HepG2 (cell line): ENCODE measurements at regions not wholly inside any gene's neighbourhood (a gene's known extent, or its start where the extent isn't known, plus 50 kb on each side); places are given as distances from the start of the nearest gene placed in this dataset.

Experiments used
- ATAC-seq: fragments of 200-7000 bp; cut with Tn5 transposase; 3 replicates; pipeline ENCODE4 v1.9.1; 2020; ENCODE audit warnings: mild to moderate bottlenecking, moderate library complexity
- BruUV-seq: library from RNA; stranded (reverse); fragments of 400-500 nt; replicated peaks from 2 replicates; lab custom pipeline; 2021; lab: Mats Ljungman, UMichigan
- CTCF ChIA-PET: fragments of 300-600 bp; formaldehyde crosslinking; extraction: SDS; loops from one replicate; lab custom pipeline; 2021; ENCODE audit warnings: low total read pairs, inconsistent platforms, low intra/inter-chr PET ratio; lab: Yijun Ruan, JAX
- POLR2A ChIA-PET: fragments of 350-600 bp; sonication (Branson Sonifier 250); formaldehyde crosslinking; loops from one replicate; lab custom pipeline; 2020; ENCODE audit warnings: antibody characterized with exemption, inconsistent platforms; lab: Yijun Ruan, JAX
- DNase-seq: peaks from one replicate; pipeline ENCODE4 v3.0.0-alpha.2; 2015; ENCODE audit warnings: low spot score
- FAIRE-seq: peaks from 3 replicates; lab custom pipeline; 2011; peaks lifted over from hg19 to GRCh38; lab: Jason Lieb, UNC
- H2AFZ ChIP-seq: one replicate; pipeline ENCODE4 v1.6.1; 2011; ENCODE audit warnings: low read length, inconsistent platforms
- H3K27ac ChIP-seq: fragments of 300-600 bp; 3 replicates; pipeline ENCODE4 v1.8.0; 2011; ENCODE audit warnings: mixed run types, mild to moderate bottlenecking, mixed read lengths, low read length, inconsistent platforms; ENCODE audit not compliant: insufficient read depth; ENCODE audit errors: extremely low read length
- H3K27me3 ChIP-seq, 2 experiments: fragments of 200-600 bp in 1 of 2; 2 replicates in 1 of 2; 3 replicates in 1 of 2; pipeline versions ENCODE4 v1.6.0 to v1.8.0; 2011; ENCODE audit warnings: low read length in 2 of 2, mild to moderate bottlenecking in 2 of 2, moderate library complexity in 2 of 2, inconsistent platforms in 1 of 2; ENCODE audit not compliant: insufficient read depth in 2 of 2, control insufficient read depth in 1 of 2
- H3K36me3 ChIP-seq, 2 experiments: fragments of 200-600 bp in 1 of 2; replicated peaks in 1 of 2; 2 replicates in 1 of 2; 3 replicates in 1 of 2; pipeline versions ENCODE4 v1.5.1 to v1.8.0; 2011; ENCODE audit warnings: low read length in 2 of 2, inconsistent platforms in 1 of 2; ENCODE audit not compliant: insufficient read depth in 2 of 2, control insufficient read depth in 1 of 2
- H3K4me1 ChIP-seq: 2 replicates; pipeline ENCODE4 v1.5.1; 2012; ENCODE audit warnings: low read length, inconsistent platforms; ENCODE audit not compliant: insufficient read depth
- H3K4me2 ChIP-seq: 2 replicates; pipeline ENCODE4 v1.6.0; 2011; ENCODE audit warnings: low read depth, low read length, inconsistent platforms
- H3K4me3 ChIP-seq, 3 experiments: fragments of 200-600 bp in 1 of 3; sonication (generic), shearing (Covaris generic) in 1 of 3; replicated peaks in 1 of 3; 2 replicates each; pipeline ENCODE4 v1.5.1; 2011 to 2016; ENCODE audit warnings: low read length in 3 of 3, inconsistent platforms in 2 of 3, low read depth in 2 of 3, mild to moderate bottlenecking in 2 of 3, control low read depth in 1 of 3, mixed read lengths in 1 of 3; ENCODE audit not compliant: insufficient read depth in 1 of 3
- H3K79me2 ChIP-seq: one replicate; pipeline ENCODE4 v1.6.1; 2011; ENCODE audit warnings: low read length, inconsistent platforms; ENCODE audit not compliant: insufficient read depth
- H3K9ac ChIP-seq: 2 replicates; pipeline ENCODE4 v1.6.0; 2011; ENCODE audit warnings: mild to moderate bottlenecking, low read depth, low read length, inconsistent platforms; ENCODE audit not compliant: insufficient read depth
- H3K9me3 ChIP-seq: 2 replicates; pipeline ENCODE4 v1.5.1; 2012; ENCODE audit warnings: mild to moderate bottlenecking, low read length
- H4K20me1 ChIP-seq: 2 replicates; pipeline ENCODE4 v1.6.0; 2011; ENCODE audit warnings: inconsistent platforms, mild to moderate bottlenecking, low read length, moderate library complexity; ENCODE audit not compliant: insufficient read depth
- KAT2B ChIP-seq: fragments of 150-350 bp; IDR thresholded peaks from 2 replicates; pipeline ENCODE4 v1.6.1; 2014; ENCODE audit warnings: low read depth, low read length, borderline replicate concordance
- SMARCE1 ChIP-seq: fragments of 450-650 bp; IDR thresholded peaks from 2 replicates; pipeline ENCODE4 v1.6.1; 2017; ENCODE audit warnings: borderline replicate concordance
- SNAPC4 ChIP-seq: sonication (generic); formaldehyde crosslinking; IDR thresholded peaks from 2 replicates; pipeline ENCODE4 v1.4.0; 2020; ENCODE audit warnings: mild to moderate bottlenecking, missing genetic modification reagents
- SPEN ChIP-seq: sonication (generic); formaldehyde crosslinking; IDR thresholded peaks from 2 replicates; pipeline ENCODE4 v1.5.1; 2020; ENCODE audit warnings: low read depth, mild to moderate bottlenecking, missing genetic modification reagents
- ZBTB8A ChIP-seq: sonication (generic); formaldehyde crosslinking; IDR thresholded peaks from 2 replicates; pipeline ENCODE4 v1.4.0; 2020; ENCODE audit warnings: mild to moderate bottlenecking, low read depth, missing genetic modification reagents, borderline replicate concordance
- ZHX1 ChIP-seq: sonication (generic); formaldehyde crosslinking; IDR thresholded peaks from 2 replicates; pipeline ENCODE4 v1.8.1; 2022; ENCODE audit warnings: low read depth, mild to moderate bottlenecking, missing genetic modification reagents
- ZNF142 ChIP-seq: sonication (generic); formaldehyde crosslinking; IDR thresholded peaks from 2 replicates; pipeline ENCODE4 v1.4.0; 2020; ENCODE audit warnings: missing genetic modification reagents
- ZNF670 ChIP-seq: sonication (generic); formaldehyde crosslinking; IDR thresholded peaks from 2 replicates; pipeline ENCODE4 v1.8.0; 2022; ENCODE audit warnings: mild to moderate bottlenecking, missing genetic modification reagents, borderline replicate concordance
- ZNF674 ChIP-seq: sonication (generic); formaldehyde crosslinking; IDR thresholded peaks from 2 replicates; pipeline ENCODE4 v1.5.0; 2020; ENCODE audit warnings: low read depth, mild to moderate bottlenecking, missing genetic modification reagents
- ZNF775 ChIP-seq: sonication (generic); formaldehyde crosslinking; IDR thresholded peaks from 2 replicates; pipeline ENCODE4 v1.4.0; 2020; ENCODE audit warnings: missing genetic modification reagents, mild to moderate bottlenecking, moderate library complexity, borderline replicate concordance
- WGBS: methylation state at CpG from one replicate; pipeline ENCODE4 v1.1.6; 2017; ENCODE audit warnings: low lambda C conversion rate; 5-methylcytosine and 5-hydroxymethylcytosine counted together
- in situ Hi-C: cut with HindIII; loops from 2 replicates; pipeline ENCODE4 v1.10.0; 2017; ENCODE audit warnings: low pct_unique_long_range_greater_than_20kb; ENCODE audit not compliant: extremely low pct_ligation_motif_present
- intact Hi-C: fragments of 100-400 bp; cut with micrococcal nuclease; formaldehyde crosslinking; loops from one replicate; pipeline ENCODE4 v1.10.0; 2022; ENCODE audit not compliant: unreplicated experiment

GRCh38 chr11:119513131-119513805, 90.3 kb upstream of the THY1 start:
- no TSS peak for BruUV-seq
- H3K79me2 ChIP-seq = no peaks in the 10 kb centered on the region
- in situ Hi-C loops = no loop called here
- intact Hi-C loops = no loop called here
- no peak overlapping the region for H3K4me3 ChIP-seq
- peaks cover 11 to 59% of the 10 kb centered on the region in 2 experiments; a peak in 4 of 5 replicates for H3K27me3 ChIP-seq
- no peaks in the 10 kb centered on the region for H3K4me1 ChIP-seq
- H2AFZ ChIP-seq = no peak overlapping the region
- POLR2A ChIA-PET = no interaction called here
- 20% methylated on average over 12 of the region's 12 CpGs for WGBS
- H3K36me3 ChIP-seq = no peaks in the 10 kb centered on the region
- no peak overlapping the region for H3K9ac ChIP-seq
- FAIRE-seq = no peak
- no peak for DNase-seq
- no peaks in the 10 kb centered on the region for H4K20me1 ChIP-seq
- H3K9me3 ChIP-seq = no peaks in the 10 kb centered on the region
- no peak overlapping the region for H3K4me2 ChIP-seq
- H3K27ac ChIP-seq = no peak overlapping the region
- CTCF ChIA-PET = no interaction called here
- ATAC-seq = no peak
- TF ChIP-seq ZHX1 (CRISPR knock-in tag) (no peak), ZNF674 (no peak), ZNF775 (CRISPR knock-in tag) (no peak), ZBTB8A (no peak), SPEN (no peak), KAT2B (no peak), SNAPC4 (CRISPR knock-in tag) (no peak), ZNF670 (CRISPR knock-in tag) (no peak), ZNF142 (no peak), SMARCE1 (no peak)
